Amniotic stem cell (primary cell): ENCODE measurements at regions not wholly inside any gene's neighbourhood (a gene's known extent, or its start where the extent isn't known, plus 50 kb on each side); places are given as distances from the start of the nearest gene placed in this dataset.
"Not testable (repeated sequence)": the region's sequence is repeated elsewhere in the genome, so short reads cannot be mapped to it uniquely, and the experiment has no call there.

ENCODE experiments used
- DNase-seq: peaks from one replicate; lab custom pipeline; 2025; lab: John Stamatoyannopoulos, UW

DNA sequence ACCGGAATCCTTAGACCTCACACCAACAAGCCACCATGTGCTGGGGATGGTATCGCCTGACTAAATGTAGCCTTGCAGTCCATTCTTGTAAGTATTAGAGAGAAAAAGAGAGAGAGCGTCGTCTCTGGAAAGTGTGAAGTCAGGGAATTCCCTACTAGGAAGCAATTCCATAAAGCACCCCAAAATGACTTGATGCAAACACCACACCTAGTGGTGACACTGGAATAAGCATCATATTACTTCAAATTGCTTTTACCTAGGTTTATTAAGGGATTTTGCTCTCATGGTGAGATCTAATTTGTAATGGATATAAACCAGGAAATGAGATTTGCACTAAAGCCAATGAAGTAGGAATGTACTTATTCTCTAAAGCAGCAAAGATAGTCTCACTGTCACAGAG lies 111.4 kb upstream of the METTL9 start:
- DNase-seq, result not testable (repeated sequence)

DNA sequence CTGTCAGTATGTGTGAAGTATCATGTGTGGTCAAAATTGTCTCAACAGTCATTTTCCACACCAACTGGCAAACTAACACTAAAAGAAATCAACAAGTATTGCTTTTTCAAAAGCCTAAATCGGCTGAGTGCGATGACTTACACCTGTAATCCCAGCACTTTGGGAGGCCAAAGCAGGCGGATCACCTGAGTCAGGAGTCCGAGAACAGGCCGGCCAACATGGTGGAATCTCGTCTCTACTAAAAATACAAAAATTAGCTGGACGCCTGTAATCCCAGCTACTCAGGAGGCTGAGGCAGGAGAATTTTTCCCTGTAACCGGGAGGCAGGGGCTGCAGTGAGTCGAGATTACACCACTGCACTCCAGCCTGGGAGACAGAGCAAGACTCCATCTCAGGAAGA lies 100.3 kb upstream of the METTL9 start:
- DNase-seq, result not testable (repeated sequence)

DNA sequence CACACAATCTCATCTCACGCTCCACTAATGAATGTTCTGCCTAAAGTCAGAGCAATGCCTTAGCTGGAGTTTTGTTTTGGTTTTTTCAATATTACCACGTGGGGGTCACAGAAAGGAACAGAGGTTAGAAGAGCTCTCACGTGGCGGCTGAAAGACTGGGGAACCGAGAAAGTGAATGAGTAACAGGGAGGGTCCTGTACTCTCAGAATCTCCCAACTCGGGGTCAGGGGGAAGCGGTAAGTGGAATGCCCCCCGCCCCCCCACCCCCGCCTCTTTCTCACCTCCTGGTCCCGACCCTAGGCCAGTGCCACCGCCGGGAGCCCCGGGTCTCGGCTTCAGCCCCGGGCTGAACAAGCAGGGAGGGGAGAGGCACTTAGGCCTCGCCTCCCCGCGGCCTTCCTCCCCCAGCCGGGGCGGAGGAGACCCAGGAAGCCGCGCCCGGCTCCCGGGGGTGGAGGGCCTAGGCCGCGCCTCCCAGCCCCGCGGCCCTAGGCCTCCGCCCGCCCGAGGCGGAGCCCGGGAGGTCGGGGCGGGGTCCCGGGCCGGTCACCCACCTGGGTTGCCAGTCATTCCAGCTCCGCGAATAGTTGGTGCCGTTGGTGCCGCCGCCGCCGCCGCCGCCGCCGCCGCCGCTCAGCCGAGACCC lies 98.0 kb upstream of the METTL9 start:
- DNase-seq, result not testable (repeated sequence)

DNA sequence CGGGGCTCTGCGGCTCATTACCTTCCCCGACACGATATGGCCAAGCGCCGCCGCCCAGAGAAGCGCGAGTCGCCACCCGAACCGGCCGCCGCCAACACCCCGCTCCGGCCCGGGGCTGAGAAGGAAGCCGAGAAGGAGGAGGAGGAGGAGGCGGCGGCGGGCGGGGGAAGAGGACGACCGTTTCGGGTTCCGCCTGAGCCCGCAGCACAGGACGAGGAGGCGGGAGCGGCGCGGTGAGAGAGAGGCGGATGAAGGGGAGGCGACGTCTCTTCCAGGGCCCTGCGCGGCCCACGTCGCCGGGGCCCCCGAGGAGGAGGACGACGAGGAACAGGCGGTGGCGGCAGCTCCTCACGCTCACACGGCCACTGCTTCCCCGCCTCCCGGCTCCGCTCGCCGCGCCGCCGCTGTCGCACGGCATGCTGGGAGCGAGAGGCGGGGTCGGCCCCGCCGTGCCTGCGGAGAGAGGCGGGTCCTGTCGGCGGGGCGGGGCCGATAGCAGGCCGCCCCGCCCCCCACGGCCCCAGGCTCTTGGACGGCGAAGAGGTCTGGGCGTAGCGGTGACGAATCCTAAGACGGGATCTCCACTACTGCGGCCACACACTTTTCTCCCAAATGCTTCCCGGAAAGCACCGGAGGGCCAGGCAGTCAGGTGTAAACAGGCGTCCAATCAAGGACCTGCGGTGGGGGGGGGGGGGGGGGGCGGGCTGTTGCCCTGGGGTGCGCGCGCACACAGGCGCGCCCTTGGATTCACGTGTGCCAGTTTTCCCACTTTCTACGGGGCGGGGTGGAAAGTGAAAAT lies 97.3 kb upstream of the METTL9 start:
- DNase-seq, result peak; percentile 70

DNA sequence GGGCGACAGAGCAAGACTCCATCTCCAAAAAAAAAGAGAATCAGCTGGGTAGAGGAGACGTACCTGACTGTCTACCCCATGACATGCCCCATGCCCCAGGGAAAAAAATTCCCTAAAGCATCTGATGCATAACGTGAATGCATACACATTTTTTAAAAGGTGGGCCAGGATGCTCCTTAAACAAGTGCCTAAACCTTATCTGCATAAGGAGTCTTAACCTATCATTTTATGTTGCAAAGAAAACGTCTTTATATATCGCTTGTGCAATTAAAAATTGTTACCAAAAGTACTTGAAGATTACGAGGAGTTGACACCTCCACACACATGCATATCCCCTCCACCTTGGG lies 95.8 kb upstream of the METTL9 start:
- not testable (repeated sequence) for DNase-seq

DNA sequence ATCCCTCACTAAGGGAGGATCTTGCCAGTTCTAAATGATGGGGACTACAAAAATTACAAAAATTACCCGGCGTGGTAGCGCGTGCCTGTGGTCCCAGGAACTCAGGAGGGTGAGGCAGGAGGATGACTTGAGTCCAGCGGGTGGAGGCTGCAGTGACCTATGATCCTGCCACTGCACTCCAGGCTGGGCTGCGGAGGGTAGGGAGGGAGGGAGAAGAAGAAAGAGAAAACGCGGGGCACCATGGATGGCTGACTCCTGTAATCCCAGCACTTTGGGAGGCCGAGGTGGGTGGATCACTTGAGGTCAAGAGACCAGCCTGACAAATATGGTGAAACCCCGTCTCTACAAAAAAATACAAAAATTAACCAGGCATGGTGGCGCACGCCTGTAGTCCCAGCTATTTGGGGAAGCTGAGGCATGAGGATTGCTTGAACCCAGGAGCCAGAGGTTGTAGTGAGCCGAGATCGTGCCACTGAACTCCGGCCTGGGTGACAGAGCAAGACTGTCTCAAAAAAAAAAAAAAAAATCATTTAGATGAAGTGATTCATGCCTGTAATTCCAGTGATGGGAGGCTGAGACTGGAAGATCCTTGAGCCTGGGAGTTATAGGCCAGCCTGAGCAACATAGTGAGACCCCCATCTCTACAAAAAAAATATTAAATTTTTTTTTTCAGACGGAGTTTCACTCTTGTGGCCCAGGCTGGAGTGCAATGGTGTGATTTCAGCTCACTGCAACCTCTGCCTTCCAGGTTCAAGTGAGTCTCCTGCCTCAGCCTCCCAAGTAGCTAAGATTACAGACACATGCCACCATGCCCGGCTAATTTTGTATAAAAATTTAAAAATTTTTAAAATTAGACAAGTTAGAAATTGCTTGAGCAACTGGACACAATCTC lies 95.2 kb upstream of the METTL9 start:
- not testable (repeated sequence) for DNase-seq

DNA sequence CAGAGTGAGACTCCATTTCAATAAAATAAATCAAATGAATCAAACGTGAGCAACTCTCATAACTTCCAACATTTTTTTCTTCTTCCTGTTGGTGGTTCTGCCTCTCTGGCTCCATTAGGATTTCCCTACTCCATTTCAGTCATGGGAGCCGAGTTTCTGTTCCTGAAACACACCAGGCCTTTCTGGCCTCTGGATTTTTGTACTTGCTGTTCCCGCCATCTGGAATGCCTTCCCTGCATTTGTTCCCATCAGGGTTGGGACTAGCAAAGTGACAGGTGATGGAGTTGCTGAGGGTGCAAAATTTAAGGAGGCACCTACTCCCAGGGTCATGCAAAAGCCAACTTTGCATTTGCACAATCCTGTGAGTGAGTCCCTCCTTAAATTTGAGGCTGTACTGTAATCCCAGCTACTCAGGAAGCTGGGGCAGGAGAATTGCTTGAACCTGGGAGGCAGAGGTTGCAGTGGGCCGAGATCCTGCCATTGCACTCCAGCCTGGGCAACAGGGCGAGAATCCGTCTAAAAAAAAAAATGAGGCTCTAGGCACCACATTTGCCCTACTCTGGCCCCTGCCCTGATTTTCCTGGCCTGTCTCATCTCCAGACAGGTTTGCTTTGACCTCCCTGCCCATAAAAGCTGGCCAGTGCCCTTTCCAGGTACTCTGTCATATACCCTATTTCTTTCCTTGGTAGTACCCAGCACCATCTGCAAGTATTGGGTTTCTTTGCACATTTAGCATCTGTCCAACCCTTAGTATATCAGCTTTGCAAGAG lies 93.4 kb upstream of the METTL9 start:
- not testable (repeated sequence) for DNase-seq

DNA sequence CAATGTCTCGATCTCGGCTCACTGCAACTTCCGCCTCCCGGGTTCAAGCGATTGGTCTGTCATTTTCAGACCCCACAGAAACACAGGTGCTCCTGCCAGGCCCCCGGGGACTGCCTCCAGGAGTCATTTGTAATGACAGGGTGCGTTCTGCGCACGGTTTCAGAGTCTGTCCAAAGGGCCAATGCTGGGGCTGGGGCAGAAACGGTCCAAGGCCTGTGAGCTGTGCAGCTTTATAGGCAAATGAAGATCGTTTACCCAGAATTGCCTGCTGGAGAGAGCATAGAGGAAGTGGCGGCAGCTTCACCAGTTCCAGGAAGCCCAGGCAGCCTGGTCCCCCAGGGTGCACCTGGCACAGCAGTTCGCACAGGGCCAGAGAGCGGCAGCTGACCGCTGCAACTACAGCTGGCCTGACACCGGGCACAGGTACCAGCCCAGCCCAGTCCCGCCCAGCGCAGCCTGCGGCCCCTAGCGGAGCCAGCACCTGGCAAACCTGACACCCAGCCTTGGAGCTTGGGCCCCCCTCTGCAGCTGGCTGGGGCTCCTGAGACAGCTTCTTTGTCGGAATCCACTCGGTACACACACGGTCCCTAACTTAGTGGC lies 92.4 kb upstream of the METTL9 start:
- DNase-seq, result not testable (repeated sequence)

DNA sequence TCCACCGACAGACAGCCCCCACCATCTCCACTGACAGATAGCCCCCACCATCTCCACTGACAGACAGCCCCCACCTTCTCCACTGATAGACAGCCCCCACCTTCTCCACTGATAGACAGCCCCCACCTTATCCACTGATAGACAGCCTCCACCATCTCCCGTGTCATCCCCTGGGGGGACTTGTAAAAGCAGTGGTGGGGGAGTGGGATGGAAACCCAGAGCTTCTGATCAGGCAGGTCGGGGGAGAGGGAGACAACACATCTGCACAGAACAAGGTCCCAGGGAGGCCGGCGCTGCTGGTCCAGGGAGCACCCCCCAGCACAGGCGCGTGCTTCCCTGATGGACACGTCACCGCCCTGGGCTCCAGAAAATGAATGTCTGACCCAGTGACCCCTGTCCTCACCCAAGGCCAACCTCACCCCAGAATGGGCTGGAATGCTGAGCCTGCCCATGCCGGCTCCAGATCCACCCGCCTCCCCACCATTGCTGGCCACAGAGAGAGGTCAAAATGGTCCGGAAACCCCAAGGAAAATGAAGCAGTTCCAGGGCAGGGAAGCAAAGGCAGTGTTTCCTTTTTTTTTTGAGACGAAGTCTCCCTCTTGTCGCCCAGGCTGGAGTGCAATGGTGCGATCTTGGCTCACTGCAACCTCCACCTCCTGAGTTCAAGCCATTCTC lies 91.6 kb upstream of the METTL9 start:
- DNase-seq, result not testable (repeated sequence)

DNA sequence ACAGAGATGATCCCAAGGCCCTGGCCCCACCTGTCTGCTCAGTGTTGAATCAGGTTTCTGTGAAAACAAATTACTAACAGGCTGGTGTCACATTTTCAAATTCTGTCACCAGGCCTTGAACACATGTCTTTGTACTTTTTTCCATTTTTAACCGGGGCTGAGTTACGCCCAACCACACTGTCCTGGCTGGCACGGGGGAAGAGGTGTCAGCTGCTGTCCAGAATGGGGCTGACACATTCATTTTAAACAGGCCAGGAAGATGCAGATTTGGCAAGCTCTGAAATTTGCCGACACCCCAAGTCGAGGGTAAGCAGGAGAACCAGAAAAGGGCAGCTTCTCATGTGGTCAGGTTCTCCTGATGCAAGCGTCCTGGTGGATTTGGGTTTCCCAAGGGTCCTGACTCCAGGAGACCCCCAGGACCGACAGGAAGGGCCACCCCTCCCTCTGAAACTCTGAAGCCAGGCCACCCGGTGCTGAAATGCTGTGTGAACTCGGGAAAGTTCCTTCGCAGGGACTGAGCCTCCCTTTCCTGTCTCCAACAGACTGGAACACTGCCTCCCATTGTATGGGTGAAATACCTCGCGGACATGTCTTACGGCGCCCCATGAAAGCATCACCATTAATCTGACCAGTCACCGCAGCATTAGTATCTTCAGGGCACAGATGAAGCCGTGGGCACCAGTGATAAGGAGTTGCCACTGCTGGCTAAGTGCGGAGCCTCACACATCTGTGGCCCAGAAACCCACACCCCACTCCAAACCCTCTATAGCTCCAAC lies 90.5 kb upstream of the METTL9 start:
- not testable (repeated sequence) for DNase-seq

DNA sequence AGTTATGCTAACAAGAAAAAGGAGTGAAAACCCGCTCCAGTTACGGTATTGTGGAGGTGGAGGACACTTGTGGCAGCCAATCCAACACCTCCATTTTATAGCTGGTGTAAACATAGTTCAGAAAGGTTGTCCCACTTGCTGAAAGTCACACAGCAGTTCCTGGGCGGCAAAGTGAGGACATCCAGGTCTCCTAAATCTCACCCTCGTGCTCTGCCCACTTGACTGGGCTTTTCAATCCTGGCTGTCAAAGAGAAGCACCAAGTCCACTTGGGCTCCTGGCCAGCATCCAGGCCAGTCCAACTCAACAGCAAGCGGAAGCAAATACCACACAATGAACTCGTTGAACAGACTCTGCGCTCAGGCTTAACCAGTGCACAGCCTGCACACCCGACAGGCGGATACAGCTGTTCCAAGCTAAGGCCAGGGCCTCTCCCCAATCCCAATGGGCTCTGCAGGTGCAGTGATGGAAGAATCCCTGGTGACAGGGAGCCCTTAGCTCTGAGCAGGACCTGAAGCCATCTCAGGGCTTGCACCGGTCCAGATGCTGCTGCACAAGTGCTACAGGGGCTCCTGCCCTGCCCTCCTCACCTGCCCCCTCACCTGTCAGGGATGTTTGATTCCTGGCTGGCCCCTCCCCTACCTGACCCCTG lies 89.8 kb upstream of the METTL9 start:
- DNase-seq, result not testable (repeated sequence)

DNA sequence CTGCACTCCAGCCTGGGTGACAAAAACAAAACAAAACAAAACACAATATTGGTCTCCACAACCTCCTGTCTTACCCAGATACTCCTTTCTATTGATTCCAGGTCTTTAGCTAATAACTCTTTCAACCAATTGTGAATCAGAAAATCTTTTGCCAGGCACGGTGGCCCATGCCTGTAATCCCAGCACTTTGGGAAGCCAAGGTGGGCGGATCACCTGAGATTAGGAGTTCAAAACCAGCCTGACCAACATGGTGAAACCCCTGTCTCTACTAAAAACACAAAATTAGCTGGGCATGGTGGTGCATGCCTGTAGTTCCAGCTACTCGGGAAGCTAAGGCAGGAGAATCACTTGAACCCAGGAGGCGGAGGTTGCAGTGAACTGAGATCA lies 88.5 kb upstream of the METTL9 start:
- not testable (repeated sequence) for DNase-seq

DNA sequence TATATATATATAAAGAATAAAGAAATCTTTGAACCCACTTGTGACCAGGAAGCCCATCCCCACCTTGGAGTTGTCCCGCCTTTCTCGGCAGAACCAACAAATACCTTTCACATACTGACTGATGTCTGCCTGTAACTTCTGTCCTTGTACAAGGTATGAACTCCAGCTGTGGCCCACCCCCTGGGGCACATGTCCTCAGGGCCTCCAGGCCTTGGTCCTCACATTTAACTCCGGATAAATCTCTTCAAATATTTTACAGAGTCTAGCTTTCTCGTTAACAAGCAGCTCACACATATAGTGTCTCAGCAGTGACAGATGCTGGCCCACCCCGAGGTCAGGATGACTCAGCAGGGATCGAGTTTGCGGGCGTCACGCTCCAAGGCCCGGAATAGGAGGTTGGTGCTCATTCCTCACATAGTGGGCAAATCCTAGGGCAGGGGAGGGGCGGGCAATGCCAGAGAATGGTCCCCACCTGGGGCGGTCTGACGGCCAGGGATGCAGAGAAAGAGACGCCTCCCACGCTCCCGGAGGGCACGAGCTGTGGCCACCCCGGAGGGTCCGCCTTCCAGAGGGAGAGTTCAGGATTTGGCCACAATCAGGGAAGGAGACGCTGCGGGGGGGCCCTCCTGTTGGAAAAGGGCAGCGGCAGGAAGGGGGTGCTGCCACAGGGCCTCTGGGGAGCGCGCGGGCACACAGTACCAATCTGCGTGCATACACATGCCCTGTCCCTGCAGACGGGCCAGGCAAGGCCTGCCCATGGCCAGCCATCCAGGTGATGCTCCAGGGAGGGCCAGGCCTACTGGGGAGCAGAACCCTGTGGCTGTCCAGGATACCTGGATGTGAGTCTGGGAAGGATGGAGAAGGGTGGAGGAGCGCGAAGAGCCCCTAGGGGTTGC lies 87.8 kb upstream of the METTL9 start:
- not testable (repeated sequence) for DNase-seq

DNA sequence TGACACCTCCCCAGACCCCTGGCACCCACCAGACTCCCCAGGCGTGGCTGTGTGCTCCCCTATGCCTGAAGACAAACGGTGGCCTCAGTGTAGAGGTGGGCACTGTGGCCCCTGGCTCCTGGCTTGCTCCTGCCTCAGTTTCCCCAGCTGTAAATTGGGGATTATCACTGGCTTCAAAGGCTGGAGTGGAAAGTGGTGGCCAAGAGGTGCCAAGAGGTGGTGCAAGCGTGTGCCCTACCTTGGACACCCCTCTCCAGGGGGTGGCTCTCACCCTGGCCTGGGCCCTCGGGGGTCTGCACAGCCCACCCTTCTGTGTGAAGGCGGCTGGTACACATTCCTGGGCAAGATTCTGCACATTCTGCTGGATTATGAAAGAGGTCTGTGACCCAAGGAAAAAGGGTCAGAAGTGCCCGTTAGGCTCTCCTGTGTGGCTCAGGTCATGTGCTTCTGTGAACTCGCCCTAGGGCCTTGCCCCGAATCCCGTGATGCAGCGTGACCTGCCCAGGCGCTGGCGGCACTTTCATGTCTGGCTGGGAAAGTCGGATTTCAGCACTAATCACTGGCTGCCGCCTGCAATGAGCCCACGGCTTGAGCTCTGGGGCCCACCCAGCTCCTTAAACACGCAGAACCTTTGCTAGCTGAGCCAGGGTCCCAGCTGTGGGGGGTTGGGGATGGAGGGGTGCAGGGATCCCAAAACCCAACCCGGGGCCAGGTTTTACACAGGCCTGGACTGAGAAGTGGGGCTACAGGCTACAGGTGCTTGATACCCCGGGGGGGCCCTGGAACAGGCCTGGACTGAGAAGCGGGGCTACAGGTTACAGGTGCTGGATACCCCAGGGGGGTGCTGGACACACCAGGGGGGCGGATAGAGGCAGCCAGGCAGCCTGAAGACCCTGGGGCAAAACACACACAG lies 86.8 kb upstream of the METTL9 start:
- not testable (repeated sequence) for DNase-seq

DNA sequence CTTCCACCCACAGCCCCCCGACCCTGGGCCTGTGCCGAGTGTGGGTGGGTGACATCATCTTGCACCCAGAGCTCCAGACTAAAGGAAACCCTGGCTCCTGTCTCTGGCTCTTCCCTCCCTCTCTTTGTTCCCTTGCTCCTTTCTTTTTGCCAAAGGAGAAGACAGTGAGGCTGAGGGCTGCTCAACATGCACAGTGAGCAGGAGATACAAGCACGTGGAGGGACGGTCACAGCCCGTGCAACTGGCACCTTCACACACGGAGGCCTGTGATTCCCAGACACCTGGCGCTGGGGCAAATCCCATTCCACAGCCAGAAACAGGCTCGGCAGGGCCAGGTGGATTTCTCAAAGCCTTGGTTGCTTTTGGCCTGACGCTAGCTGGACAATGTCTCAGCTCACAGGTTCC lies 86.0 kb upstream of the METTL9 start:
- not testable (repeated sequence) for DNase-seq

DNA sequence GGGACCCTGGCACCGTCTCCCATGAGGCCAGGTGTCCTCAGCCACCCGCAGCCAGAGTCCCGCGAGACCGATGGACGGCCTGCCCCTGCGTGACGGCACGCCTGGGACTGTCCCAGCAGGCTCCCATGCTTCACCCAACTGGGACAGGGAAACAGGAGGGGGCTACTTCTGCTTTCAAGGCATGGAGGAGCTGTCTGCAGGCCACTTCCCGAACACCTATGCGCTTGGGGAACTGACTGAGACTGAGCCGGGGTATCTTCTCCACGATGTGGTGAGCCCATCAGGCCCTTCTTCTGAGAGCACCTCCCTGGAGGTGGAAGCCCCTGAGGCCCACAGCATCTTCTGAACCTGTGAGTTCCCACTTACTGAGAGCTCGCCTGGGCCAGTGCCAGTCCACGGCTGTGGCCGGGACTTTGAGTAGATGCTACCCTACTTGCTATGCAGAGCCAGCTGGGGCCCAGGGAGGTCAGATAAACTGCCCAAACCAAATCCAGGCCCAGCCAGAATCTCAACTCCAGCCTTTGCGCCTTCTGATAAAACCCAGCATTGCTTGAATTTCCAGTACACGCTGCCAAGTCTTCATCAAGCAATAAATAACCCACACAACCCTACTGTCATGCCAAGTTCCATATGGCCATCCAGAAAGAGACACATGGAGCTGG lies 85.4 kb upstream of the METTL9 start:
- DNase-seq, result not testable (repeated sequence)

DNA sequence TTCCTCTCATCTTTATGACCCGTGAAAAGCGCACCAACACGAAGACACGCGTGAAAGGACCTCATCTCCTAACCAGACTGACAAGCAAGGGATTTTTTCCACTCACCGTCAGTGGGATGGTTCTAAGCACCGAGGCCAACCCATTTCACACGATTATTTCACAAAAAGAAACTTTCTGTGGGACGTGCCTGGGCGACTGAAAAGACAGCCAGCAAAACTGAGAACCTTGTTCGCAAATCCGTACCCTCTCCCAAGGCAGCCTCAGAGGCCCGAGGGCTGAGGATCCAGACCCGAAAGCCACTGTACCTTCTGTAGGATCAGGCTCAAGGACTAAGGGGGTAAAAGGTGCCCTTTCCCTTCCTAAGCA lies 84.9 kb upstream of the METTL9 start:
- DNase-seq, result not testable (repeated sequence)
